Endothelial cell (in vitro differentiated cells): ENCODE measurements at regions not wholly inside any gene's neighbourhood (a gene's known extent, or its start where the extent isn't known, plus 50 kb on each side); places are given as distances from the start of the nearest gene placed in this dataset.

Experiments used
- DNase-seq: peaks from one replicate; pipeline ENCODE4 v3.0.0; 2021; ENCODE audit warnings: low spot score
- H3K27ac Mint-ChIP-seq: one replicate; pipeline ENCODE4 v1.8.0; 2021; ENCODE audit warnings: mixed read lengths, inconsistent platforms; ENCODE audit not compliant: unreplicated experiment
- H3K27me3 Mint-ChIP-seq: one replicate; pipeline ENCODE4 v1.8.0; 2021; ENCODE audit warnings: mild to moderate bottlenecking, moderate library complexity, mixed read lengths, inconsistent platforms; ENCODE audit not compliant: unreplicated experiment
- H3K36me3 Mint-ChIP-seq: one replicate; pipeline ENCODE4 v1.8.0; 2021; ENCODE audit warnings: mild to moderate bottlenecking, low read depth, mixed read lengths, inconsistent platforms; ENCODE audit not compliant: unreplicated experiment
- H3K4me1 Mint-ChIP-seq: one replicate; pipeline ENCODE4 v1.8.0; 2021; ENCODE audit warnings: mild to moderate bottlenecking, mixed read lengths, inconsistent platforms; ENCODE audit not compliant: unreplicated experiment
- H3K4me3 Mint-ChIP-seq: one replicate; pipeline ENCODE4 v1.8.0; 2021; ENCODE audit warnings: mild to moderate bottlenecking, mixed read lengths, inconsistent platforms; ENCODE audit not compliant: unreplicated experiment
- H3K9me3 Mint-ChIP-seq: one replicate; pipeline ENCODE4 v1.8.0; 2021; ENCODE audit warnings: mixed read lengths, inconsistent platforms; ENCODE audit not compliant: unreplicated experiment
- CTCF ChIP-seq: fragments of 200-600 bp; sonication (generic); IDR thresholded peaks from one replicate; pipeline ENCODE4 v1.5.0; 2021; ENCODE audit warnings: antibody characterized with exemption; ENCODE audit not compliant: unreplicated experiment

- TF ChIP-seq CTCF = no peak
- DNase-seq = no peak
- Mint-ChIP-seq H3K4me3 (no peak overlapping the region), H3K36me3 (no peaks in the 10 kb centered on the region), H3K27me3 (no peaks in the 10 kb centered on the region), H3K9me3 (no peaks in the 10 kb centered on the region), H3K4me1 (no peaks in the 10 kb centered on the region), H3K27ac (no peak overlapping the region)
Observed at GRCh38 chr4:43423276-43423675, 530.8 kb downstream of the GRXCR1 start.

- H3K27ac Mint-ChIP-seq = no peak overlapping the region
- H3K4me3 Mint-ChIP-seq = no peak overlapping the region
- no peaks in the 10 kb centered on the region for H3K9me3 Mint-ChIP-seq
- no peaks in the 10 kb centered on the region for H3K27me3 Mint-ChIP-seq
- no peak for DNase-seq
- no peak for TF ChIP-seq CTCF
- H3K36me3 Mint-ChIP-seq = no peaks in the 10 kb centered on the region
- no peaks in the 10 kb centered on the region for H3K4me1 Mint-ChIP-seq
Observed at GRCh38 chr4:43425206-43425605, 532.7 kb downstream of the GRXCR1 start.

- H3K4me1 Mint-ChIP-seq = no peaks in the 10 kb centered on the region
- no peaks in the 10 kb centered on the region for H3K36me3 Mint-ChIP-seq
- H3K4me3 Mint-ChIP-seq = no peak overlapping the region
- no peak for TF ChIP-seq CTCF
- H3K9me3 Mint-ChIP-seq = no peaks in the 10 kb centered on the region
- no peak overlapping the region for H3K27ac Mint-ChIP-seq
- H3K27me3 Mint-ChIP-seq = no peaks in the 10 kb centered on the region
- DNase-seq = no peak
Observed at GRCh38 chr4:43435291-43435690, 542.8 kb downstream of the GRXCR1 start.

- no peaks in the 10 kb centered on the region for H3K4me1 Mint-ChIP-seq
- peaks cover 2% of the 10 kb centered on the region for H3K27me3 Mint-ChIP-seq
- DNase-seq = no peak
- H3K4me3 Mint-ChIP-seq = no peak overlapping the region
- no peak for TF ChIP-seq CTCF
- no peaks in the 10 kb centered on the region for H3K36me3 Mint-ChIP-seq
- no peak overlapping the region for H3K27ac Mint-ChIP-seq
- no peaks in the 10 kb centered on the region for H3K9me3 Mint-ChIP-seq
Observed at GRCh38 chr4:43452948-43453347, 560.4 kb downstream of the GRXCR1 start.

GRCh38 chr4:43456383-43456782, 563.9 kb downstream of the GRXCR1 start:
- Mint-ChIP-seq H3K4me1 (no peaks in the 10 kb centered on the region), H3K27me3 (no peaks in the 10 kb centered on the region), H3K9me3 (no peaks in the 10 kb centered on the region), H3K36me3 (no peaks in the 10 kb centered on the region), H3K4me3 (no peak overlapping the region), H3K27ac (no peak overlapping the region)
- TF ChIP-seq CTCF = no peak
- no peak for DNase-seq
